Mesendoderm (in vitro differentiated cells): ENCODE measurements at regions not wholly inside any gene's neighbourhood (a gene's known extent, or its start where the extent isn't known, plus 50 kb on each side); places are given as distances from the start of the nearest gene placed in this dataset.

Experiments
- DNase-seq: peaks from one replicate; pipeline ENCODE4 v3.0.0; 2013
- H2AK5ac ChIP-seq: 2 replicates; pipeline ENCODE4 v1.6.1; 2013; ENCODE audit warnings: low read length, inconsistent platforms
- H2BK120ac ChIP-seq: 2 replicates; pipeline ENCODE4 v1.6.1; 2013; ENCODE audit warnings: low read depth, mild to moderate bottlenecking, low read length, moderate library complexity, mixed read lengths
- H2BK15ac ChIP-seq: replicated peaks from 2 replicates; pipeline ENCODE4 v1.6.1; 2013; ENCODE audit warnings: low read depth, mild to moderate bottlenecking, moderate library complexity
- H2BK5ac ChIP-seq: 2 replicates; pipeline ENCODE4 v1.6.1; 2013; ENCODE audit warnings: low read length, inconsistent platforms
- H3K18ac ChIP-seq: 2 replicates; pipeline ENCODE4 v1.6.1; 2013; ENCODE audit warnings: mild to moderate bottlenecking, low read length, mixed read lengths
- H3K23ac ChIP-seq: one replicate; pipeline ENCODE4 v1.6.1; 2013; ENCODE audit warnings: low read length
- H3K27ac ChIP-seq: 2 replicates; pipeline ENCODE4 v1.5.1; 2013; ENCODE audit warnings: low read depth, mild to moderate bottlenecking, inconsistent platforms, low read length, moderate library complexity
- H3K27me3 ChIP-seq: 2 replicates; pipeline ENCODE4 v1.6.1; 2013; ENCODE audit warnings: low read length, control low read depth, mild to moderate bottlenecking, inconsistent platforms; ENCODE audit not compliant: insufficient read depth, poor library complexity
- H3K36me3 ChIP-seq: 2 replicates; pipeline ENCODE4 v1.6.1; 2013; ENCODE audit warnings: low read length, inconsistent platforms; ENCODE audit not compliant: control insufficient read depth, insufficient read depth
- H3K4ac ChIP-seq: one replicate; pipeline ENCODE4 v1.6.1; 2013; ENCODE audit warnings: low read depth, mild to moderate bottlenecking, low read length, moderate library complexity
- H3K4me1 ChIP-seq: 2 replicates; pipeline ENCODE4 v1.6.1; 2013; ENCODE audit warnings: low read depth, low read length, inconsistent platforms; ENCODE audit not compliant: control insufficient read depth
- H3K4me2 ChIP-seq: 2 replicates; pipeline ENCODE4 v1.6.1; 2013; ENCODE audit warnings: low read length
- H3K4me3 ChIP-seq: 2 replicates; pipeline ENCODE4 v1.5.1; 2013; ENCODE audit warnings: mild to moderate bottlenecking, low read length
- H3K56ac ChIP-seq: one replicate; pipeline ENCODE4 v1.6.1; 2013; ENCODE audit warnings: low read length
- H3K79me1 ChIP-seq: 2 replicates; pipeline ENCODE4 v1.6.1; 2013; ENCODE audit warnings: low read length, inconsistent platforms
- H3K79me2 ChIP-seq: 2 replicates; pipeline ENCODE4 v1.6.1; 2013; ENCODE audit warnings: mild to moderate bottlenecking, low read length; ENCODE audit not compliant: control insufficient read depth, insufficient read depth
- H3K9ac ChIP-seq: 2 replicates; pipeline ENCODE4 v1.6.1; 2013; ENCODE audit warnings: low read length, inconsistent platforms
- H4K5ac ChIP-seq: one replicate; pipeline ENCODE4 v1.6.1; 2013; ENCODE audit warnings: low read length
- H4K8ac ChIP-seq: one replicate; pipeline ENCODE4 v1.6.1; 2013; ENCODE audit warnings: low read depth, mild to moderate bottlenecking, control low read depth, low read length, moderate library complexity
- WGBS: extraction: QIAGEN DNeasy Blood & Tissue Kit; methylation state at CpG from one replicate; pipeline ENCODE4 v1.1.7; 2013; ENCODE audit warnings: low lambda C conversion rate, missing lambda C conversion rate; ENCODE audit not compliant: insufficient coverage; ENCODE audit errors: extremely low coverage; 5-methylcytosine and 5-hydroxymethylcytosine counted together

- H3K4me3 ChIP-seq, result no peak overlapping the region
- no peaks in the 10 kb centered on the region for H3K27me3 ChIP-seq
- H2BK15ac ChIP-seq, result no peak overlapping the region
These were observed 106.9 kb upstream of the PPFIA2 start for GRCh38 chr12:81866081-81866480.

DNA sequence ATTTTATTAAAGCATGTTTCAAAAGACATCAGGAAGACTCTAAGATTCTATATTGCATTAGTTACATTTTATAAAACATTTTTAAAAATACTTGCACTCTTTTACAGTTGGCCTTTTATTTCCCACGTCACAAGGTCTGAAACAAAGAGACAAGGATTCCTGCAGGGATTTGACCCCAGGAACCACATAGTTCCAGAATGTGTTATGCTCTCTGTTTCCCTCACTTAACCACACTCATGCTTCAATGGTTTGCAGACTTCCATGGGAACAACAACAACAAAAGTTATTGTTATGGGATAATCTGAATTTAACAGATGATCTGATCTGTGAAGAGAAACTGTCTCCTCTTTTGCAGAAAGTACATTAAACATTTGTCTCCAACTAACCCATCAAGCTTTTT is 104.3 kb upstream of the PPFIA2 start:
- H3K79me2 ChIP-seq, result no peaks in the 10 kb centered on the region
- no peaks in the 10 kb centered on the region for H3K79me1 ChIP-seq
- no peak overlapping the region for H4K5ac ChIP-seq
- H3K4me3 ChIP-seq, result no peak overlapping the region
- H2BK15ac ChIP-seq, result no peak overlapping the region
- H3K27me3 ChIP-seq, result no peaks in the 10 kb centered on the region
- H3K9ac ChIP-seq, result no peak overlapping the region
- no peak overlapping the region for H2AK5ac ChIP-seq
- no peak overlapping the region for H3K4me2 ChIP-seq
- H2BK5ac ChIP-seq, result no peak overlapping the region
- no peak overlapping the region for H3K4ac ChIP-seq
- no peak overlapping the region for H2BK120ac ChIP-seq
- no peak overlapping the region for H3K56ac ChIP-seq
- no peak overlapping the region for H3K18ac ChIP-seq
- DNase-seq, result peak; percentile 68
- H4K8ac ChIP-seq, result no peak overlapping the region
- no peaks in the 10 kb centered on the region for H3K36me3 ChIP-seq
- H3K4me1 ChIP-seq, result no peaks in the 10 kb centered on the region
- WGBS, result no CpG with 5 or more reads among the region's 1 CpG
- no peak overlapping the region for H3K27ac ChIP-seq
- no peak overlapping the region for H3K23ac ChIP-seq

More at GRCh38 chr12:81866081-81866480, 106.9 kb upstream of the PPFIA2 start:
- Histone ChIP-seq H2AK5ac (no peak overlapping the region), H3K4me1 (no peaks in the 10 kb centered on the region), H3K4me2 (no peak overlapping the region), H3K79me2 (no peaks in the 10 kb centered on the region), H4K5ac (no peak overlapping the region), H3K9ac (no peak overlapping the region), H3K36me3 (no peaks in the 10 kb centered on the region), H2BK120ac (no peak overlapping the region), H4K8ac (no peak overlapping the region), H3K4ac (no peak overlapping the region), H3K23ac (no peak overlapping the region), H3K79me1 (no peaks in the 10 kb centered on the region), H2BK5ac (no peak overlapping the region), H3K56ac (no peak overlapping the region), H3K27ac (no peak overlapping the region), H3K18ac (no peak overlapping the region)
- no peak for DNase-seq
- no CpG with 5 or more reads among the region's 1 CpG for WGBS

DNA sequence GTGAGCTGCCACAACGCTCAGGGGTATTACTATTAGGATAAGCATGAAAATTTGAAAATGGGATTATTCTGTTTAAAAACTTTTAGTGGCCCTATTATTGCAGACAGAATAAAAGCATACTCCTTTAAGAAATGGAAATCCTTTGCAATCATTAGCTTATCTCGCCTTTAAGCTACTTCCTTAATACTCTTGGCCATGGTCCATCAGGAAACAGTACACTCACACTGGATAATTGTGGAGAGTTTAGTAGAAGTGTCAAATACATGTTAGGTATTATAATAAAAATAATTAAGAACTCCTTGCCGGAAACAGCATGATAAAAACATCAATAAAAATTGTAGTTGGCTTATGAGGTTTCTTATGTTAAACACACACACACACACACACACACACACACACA is 100.4 kb upstream of the PPFIA2 start:
- no peak for DNase-seq
- WGBS, result no CpG with 5 or more reads among the region's 3 CpGs
- H3K27ac ChIP-seq, result no peak overlapping the region
- no peaks in the 10 kb centered on the region for H3K27me3 ChIP-seq
- H3K4me3 ChIP-seq, result no peak overlapping the region
- no peak overlapping the region for H2BK15ac ChIP-seq
- no peak overlapping the region for H3K4ac ChIP-seq
- H3K56ac ChIP-seq, result no peak overlapping the region
- no peak overlapping the region for H2BK5ac ChIP-seq
- no peak overlapping the region for H3K9ac ChIP-seq
- H3K23ac ChIP-seq, result no peak overlapping the region
- no peak overlapping the region for H4K5ac ChIP-seq
- no peak overlapping the region for H4K8ac ChIP-seq
- no peak overlapping the region for H2AK5ac ChIP-seq
- no peaks in the 10 kb centered on the region for H3K79me2 ChIP-seq
- no peaks in the 10 kb centered on the region for H3K4me1 ChIP-seq
- H3K79me1 ChIP-seq, result no peaks in the 10 kb centered on the region
- H3K36me3 ChIP-seq, result no peaks in the 10 kb centered on the region
- H3K18ac ChIP-seq, result no peak overlapping the region
- H3K4me2 ChIP-seq, result no peak overlapping the region
- no peak overlapping the region for H2BK120ac ChIP-seq

DNA sequence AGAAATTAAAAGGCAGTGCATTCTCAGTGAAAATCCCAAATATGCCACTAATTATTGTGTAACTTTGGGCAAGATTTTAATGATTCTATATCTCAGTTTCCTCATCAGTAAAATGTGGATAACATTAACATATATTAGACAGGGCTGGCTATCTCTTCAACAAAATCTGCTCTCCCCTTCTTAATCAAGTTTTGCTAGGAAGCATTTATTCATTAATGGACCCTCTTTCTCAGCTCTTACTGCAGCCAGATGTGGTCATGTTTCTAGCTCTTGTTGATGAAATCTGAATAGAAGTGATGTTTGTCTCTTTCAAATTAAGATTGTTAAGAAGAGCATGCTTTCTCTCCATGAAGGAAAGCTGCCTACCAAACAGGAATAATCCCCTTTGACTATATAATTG is 84.4 kb upstream of the PPFIA2 start:
- Histone ChIP-seq H3K36me3 (no peaks in the 10 kb centered on the region), H3K4me1 (no peaks in the 10 kb centered on the region), H2AK5ac (no peak overlapping the region), H3K79me2 (no peaks in the 10 kb centered on the region), H3K27me3 (no peaks in the 10 kb centered on the region), H2BK5ac (no peak overlapping the region), H2BK120ac (no peak overlapping the region), H3K18ac (no peak overlapping the region), H4K5ac (no peak overlapping the region), H4K8ac (no peak overlapping the region), H2BK15ac (no peak overlapping the region), H3K23ac (no peak overlapping the region), H3K9ac (no peak overlapping the region), H3K56ac (no peak overlapping the region), H3K4ac (no peak overlapping the region), H3K4me3 (no peak overlapping the region), H3K79me1 (no peaks in the 10 kb centered on the region), H3K4me2 (no peak overlapping the region), H3K27ac (no peak overlapping the region)
- no peak for DNase-seq

GRCh38 chr12:81835783-81836182 is 76.6 kb upstream of the PPFIA2 start:
- no peak overlapping the region for H4K8ac ChIP-seq
- no peak overlapping the region for H3K4me2 ChIP-seq
- WGBS, result no CpG with 5 or more reads among the region's 3 CpGs
- no peak overlapping the region for H3K56ac ChIP-seq
- no peak overlapping the region for H3K18ac ChIP-seq
- no peaks in the 10 kb centered on the region for H3K27me3 ChIP-seq
- H3K23ac ChIP-seq, result no peak overlapping the region
- no peak overlapping the region for H4K5ac ChIP-seq
- DNase-seq, result no peak
- H3K79me1 ChIP-seq, result no peaks in the 10 kb centered on the region
- H2BK15ac ChIP-seq, result no peak overlapping the region
- H3K4me3 ChIP-seq, result no peak overlapping the region
- H3K9ac ChIP-seq, result no peak overlapping the region
- H2AK5ac ChIP-seq, result no peak overlapping the region
- H3K27ac ChIP-seq, result no peak overlapping the region
- no peak overlapping the region for H3K4ac ChIP-seq
- H2BK120ac ChIP-seq, result no peak overlapping the region
- H3K79me2 ChIP-seq, result no peaks in the 10 kb centered on the region
- no peaks in the 10 kb centered on the region for H3K36me3 ChIP-seq
- H2BK5ac ChIP-seq, result no peak overlapping the region
- no peaks in the 10 kb centered on the region for H3K4me1 ChIP-seq

GRCh38 chr12:81819991-81820633 is 61.0 kb upstream of the PPFIA2 start:
- Histone ChIP-seq H3K4me1 (no peaks in the 10 kb centered on the region), H3K79me1 (no peaks in the 10 kb centered on the region), H2BK5ac (no peak overlapping the region), H3K36me3 (no peaks in the 10 kb centered on the region), H3K4ac (no peak overlapping the region), H2BK15ac (no peak overlapping the region), H3K56ac (no peak overlapping the region), H3K79me2 (no peaks in the 10 kb centered on the region), H3K23ac (no peak overlapping the region), H3K4me3 (no peak overlapping the region), H3K4me2 (no peak overlapping the region), H4K8ac (no peak overlapping the region), H3K27ac (no peak overlapping the region), H3K9ac (no peak overlapping the region), H3K27me3 (no peaks in the 10 kb centered on the region), H4K5ac (no peak overlapping the region), H3K18ac (no peak overlapping the region), H2AK5ac (no peak overlapping the region), H2BK120ac (no peak overlapping the region)
- no peak for DNase-seq
